ENCODE measurements at regions not wholly inside any gene's neighbourhood (a gene's known extent, or its start where the extent isn't known, plus 50 kb on each side); places are given as distances from the start of the nearest gene placed in this dataset.

DNA sequence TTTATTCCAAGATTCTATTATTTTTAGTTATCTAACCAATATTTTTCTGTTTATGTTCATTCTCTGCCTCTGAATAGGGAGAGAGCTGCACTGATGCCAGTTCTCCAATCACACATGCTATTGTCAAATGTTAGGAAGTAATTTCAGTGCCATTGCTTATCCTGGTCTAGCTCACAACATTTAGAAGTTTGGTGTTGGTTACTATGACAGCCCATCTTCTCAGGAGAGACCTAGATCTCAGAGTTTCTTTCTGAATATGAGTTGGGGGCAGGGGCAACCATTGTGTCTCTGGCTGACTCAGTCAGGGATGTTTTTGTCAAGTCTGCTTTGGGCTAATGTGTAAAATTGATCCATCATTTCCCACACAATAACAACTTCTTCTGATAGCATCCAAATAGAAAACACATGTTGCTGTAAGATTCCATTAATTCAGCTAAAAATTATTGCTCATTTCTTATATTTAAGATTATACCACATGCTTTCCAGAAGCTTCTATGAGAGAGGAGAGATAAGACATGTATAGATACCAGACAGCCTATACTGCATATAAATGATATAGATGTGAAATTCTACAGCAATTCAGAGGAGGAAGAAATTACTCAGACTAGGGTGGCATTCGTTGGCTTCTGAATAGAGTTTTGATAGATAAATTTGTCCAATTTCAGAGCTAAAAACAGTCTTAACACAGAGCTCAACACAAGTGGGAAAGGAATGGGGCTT is 64.8 kb downstream of the DACT1 start:
- H3K9me3 ChIP-seq = no peaks in the 10 kb centered on the region
- H3K27ac ChIP-seq (replicated peaks in 1 of 4) = no peak overlapping the region
- no peak overlapping the region for H3K4me3 ChIP-seq
- WGBS = 54% methylated on average over 1 of the region's 1 CpG
- H3K4me1 ChIP-seq = no peaks in the 10 kb centered on the region
- no peaks in the 10 kb centered on the region for H3K27me3 ChIP-seq
- DNase-seq (ENCODE audit: extremely low spot score) = no peak
- H3K36me3 ChIP-seq = no peaks in the 10 kb centered on the region
- intact Hi-C loops (cut with DNase I) = no loop called here
- TF ChIP-seq POLR2AphosphoS5 (IDR thresholded peaks at IDR 0.05) (no peak), EP300 (IDR thresholded peaks at IDR 0.05) (no peak), POLR2A (IDR thresholded peaks at IDR 0.05; ENCODE audit: low read depth) (no peak)
- TF ChIP-seq, protein P1, sequence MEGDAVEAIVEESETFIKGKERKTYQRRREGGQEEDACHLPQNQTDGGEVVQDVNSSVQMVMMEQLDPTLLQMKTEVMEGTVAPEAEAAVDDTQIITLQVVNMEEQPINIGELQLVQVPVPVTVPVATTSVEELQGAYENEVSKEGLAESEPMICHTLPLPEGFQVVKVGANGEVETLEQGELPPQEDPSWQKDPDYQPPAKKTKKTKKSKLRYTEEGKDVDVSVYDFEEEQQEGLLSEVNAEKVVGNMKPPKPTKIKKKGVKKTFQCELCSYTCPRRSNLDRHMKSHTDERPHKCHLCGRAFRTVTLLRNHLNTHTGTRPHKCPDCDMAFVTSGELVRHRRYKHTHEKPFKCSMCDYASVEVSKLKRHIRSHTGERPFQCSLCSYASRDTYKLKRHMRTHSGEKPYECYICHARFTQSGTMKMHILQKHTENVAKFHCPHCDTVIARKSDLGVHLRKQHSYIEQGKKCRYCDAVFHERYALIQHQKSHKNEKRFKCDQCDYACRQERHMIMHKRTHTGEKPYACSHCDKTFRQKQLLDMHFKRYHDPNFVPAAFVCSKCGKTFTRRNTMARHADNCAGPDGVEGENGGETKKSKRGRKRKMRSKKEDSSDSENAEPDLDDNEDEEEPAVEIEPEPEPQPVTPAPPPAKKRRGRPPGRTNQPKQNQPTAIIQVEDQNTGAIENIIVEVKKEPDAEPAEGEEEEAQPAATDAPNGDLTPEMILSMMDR (IDR thresholded peaks at IDR 0.05) = no peak

GRCh38 chr14:58703161-58703506 is 65.4 kb downstream of the DACT1 start:
- no peaks in the 10 kb centered on the region for H3K36me3 ChIP-seq
- no peaks in the 10 kb centered on the region for H3K4me1 ChIP-seq
- H3K27ac ChIP-seq (replicated peaks in 1 of 4) = no peak overlapping the region
- TF ChIP-seq POLR2A (IDR thresholded peaks at IDR 0.05; ENCODE audit: low read depth) (no peak), POLR2AphosphoS5 (IDR thresholded peaks at IDR 0.05) (no peak), EP300 (IDR thresholded peaks at IDR 0.05) (no peak)
- TF ChIP-seq, protein P1 (IDR thresholded peaks at IDR 0.05) = no peak
- intact Hi-C loops (cut with DNase I) = no loop called here
- no peak for DNase-seq (ENCODE audit: extremely low spot score)
- WGBS = 75% methylated on average over 1 of the region's 1 CpG
- H3K9me3 ChIP-seq = no peaks in the 10 kb centered on the region
- no peak overlapping the region for H3K4me3 ChIP-seq
- H3K27me3 ChIP-seq = no peaks in the 10 kb centered on the region

DNA sequence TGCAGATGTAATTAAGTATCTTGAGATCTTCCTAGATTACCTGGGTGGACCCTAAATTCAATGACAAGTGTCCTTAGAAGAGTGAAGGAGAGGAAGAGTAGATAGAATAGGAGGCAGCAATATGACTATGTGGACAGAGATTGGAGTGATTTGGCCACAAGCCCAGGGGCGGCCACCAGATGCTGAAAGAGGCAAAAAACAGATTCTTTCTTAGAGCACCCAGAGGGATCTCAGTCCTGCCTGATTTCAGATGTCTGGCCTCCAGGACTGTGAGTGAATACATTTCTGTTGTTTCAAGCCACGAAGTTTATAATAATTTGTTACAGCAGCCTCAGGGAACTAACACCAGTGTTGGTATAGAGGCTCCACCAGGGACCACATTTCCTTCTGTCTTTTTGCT is 67.3 kb downstream of the DACT1 start:
- TF ChIP-seq POLR2A (IDR thresholded peaks at IDR 0.05; ENCODE audit: low read depth) (no peak), POLR2AphosphoS5 (IDR thresholded peaks at IDR 0.05) (no peak), EP300 (IDR thresholded peaks at IDR 0.05) (no peak)
- TF ChIP-seq, protein P1 (IDR thresholded peaks at IDR 0.05) = no peak
- Histone ChIP-seq H3K36me3 (no peaks in the 10 kb centered on the region), H3K4me1 (no peaks in the 10 kb centered on the region), H3K4me3 (no peak overlapping the region), H3K9me3 (no peaks in the 10 kb centered on the region), H3K27ac (replicated peaks in 1 of 4) (no peak overlapping the region), H3K27me3 (no peaks in the 10 kb centered on the region)
- WGBS = 64% methylated on average over 2 of the region's 2 CpGs
- intact Hi-C loops (cut with DNase I) = no loop called here
- no peak for DNase-seq (ENCODE audit: extremely low spot score)

- Histone ChIP-seq H3K36me3 (no peaks in the 10 kb centered on the region), H3K4me1 (no peaks in the 10 kb centered on the region), H3K4me3 (no peak overlapping the region), H3K9me3 (no peaks in the 10 kb centered on the region), H3K27me3 (no peaks in the 10 kb centered on the region), H3K27ac (replicated peaks in 1 of 4) (no peak overlapping the region)
- DNase-seq (ENCODE audit: extremely low spot score) = no peak
- TF ChIP-seq, protein P1 (IDR thresholded peaks at IDR 0.05) = no peak
- no peak for TF ChIP-seq POLR2A (IDR thresholded peaks at IDR 0.05; ENCODE audit: low read depth)
- TF ChIP-seq EP300 (IDR thresholded peaks at IDR 0.05) = no peak
- no peak for TF ChIP-seq POLR2AphosphoS5 (IDR thresholded peaks at IDR 0.05)
- intact Hi-C loops (cut with DNase I) = no loop called here
- WGBS = 65% methylated on average over 1 of the region's 1 CpG
These were observed 70.2 kb downstream of the DACT1 start for GRCh38 chr14:58707949-58708348.

- no peak for DNase-seq (ENCODE audit: extremely low spot score)
- WGBS = 41% methylated on average over 2 of the region's 2 CpGs
- H3K27ac ChIP-seq (replicated peaks in 1 of 4) = no peak overlapping the region
- intact Hi-C loops (cut with DNase I) = no loop called here
- H3K9me3 ChIP-seq = no peaks in the 10 kb centered on the region
- no peak overlapping the region for H3K4me3 ChIP-seq
- H3K27me3 ChIP-seq = no peaks in the 10 kb centered on the region
- no peaks in the 10 kb centered on the region for H3K4me1 ChIP-seq
- TF ChIP-seq, protein P1 (IDR thresholded peaks at IDR 0.05) = no peak
- no peak for TF ChIP-seq POLR2AphosphoS5 (IDR thresholded peaks at IDR 0.05)
- TF ChIP-seq EP300 (IDR thresholded peaks at IDR 0.05) = no peak
- no peak for TF ChIP-seq POLR2A (IDR thresholded peaks at IDR 0.05; ENCODE audit: low read depth)
- no peaks in the 10 kb centered on the region for H3K36me3 ChIP-seq
These were observed 72.2 kb downstream of the DACT1 start for GRCh38 chr14:58709949-58710348.
